Osteoblast (primary cell): ENCODE measurements at regions not wholly inside any gene's neighbourhood (a gene's known extent, or its start where the extent isn't known, plus 50 kb on each side); places are given as distances from the start of the nearest gene placed in this dataset.

Source experiments
- DNase-seq: peaks from one replicate; pipeline ENCODE4 v3.0.0; 2011; ENCODE audit warnings: low spot score, mixed read lengths; ENCODE audit not compliant: insufficient read length; ENCODE audit errors: missing footprints
- H2AFZ ChIP-seq: 2 replicates; pipeline ENCODE4 v1.6.0; 2011; ENCODE audit warnings: mild to moderate bottlenecking, low read length
- H3K27ac ChIP-seq: 2 replicates; pipeline ENCODE4 v1.5.1; 2011; ENCODE audit warnings: mild to moderate bottlenecking, low read depth, low read length, moderate library complexity
- H3K27me3 ChIP-seq: 2 replicates; pipeline ENCODE4 v1.6.0; 2012; ENCODE audit warnings: mild to moderate bottlenecking, control low read depth, inconsistent platforms, low read length, moderate library complexity; ENCODE audit not compliant: insufficient read depth
- H3K36me3 ChIP-seq: 2 replicates; pipeline ENCODE4 v1.5.1; 2011; ENCODE audit warnings: mild to moderate bottlenecking, low read length, control low read depth, moderate library complexity; ENCODE audit not compliant: insufficient read depth
- H3K4me1 ChIP-seq: 2 replicates; pipeline ENCODE4 v1.5.1; 2011; ENCODE audit warnings: mild to moderate bottlenecking, low read length, control low read depth, moderate library complexity; ENCODE audit not compliant: insufficient read depth
- H3K4me2 ChIP-seq: 2 replicates; pipeline ENCODE4 v1.6.0; 2011; ENCODE audit warnings: mild to moderate bottlenecking, low read length; ENCODE audit not compliant: insufficient read depth
- H3K4me3 ChIP-seq: fragments of 200-600 bp; sonication (generic); 3 replicates; pipeline ENCODE4 v1.5.1; 2012; ENCODE audit warnings: mild to moderate bottlenecking, low read length, inconsistent platforms; ENCODE audit not compliant: insufficient read depth
- H3K79me2 ChIP-seq: 2 replicates; pipeline ENCODE4 v1.6.0; 2012; ENCODE audit warnings: mild to moderate bottlenecking, low read length, control low read depth, inconsistent platforms; ENCODE audit not compliant: insufficient read depth
- H3K9me3 ChIP-seq: 2 replicates; pipeline ENCODE4 v1.5.1; 2011; ENCODE audit warnings: low read depth, low read length, control low read depth
- H4K20me1 ChIP-seq: 2 replicates; pipeline ENCODE4 v1.6.0; 2012; ENCODE audit warnings: mild to moderate bottlenecking, low read length, control low read depth; ENCODE audit not compliant: insufficient read depth
- CTCF ChIP-seq: IDR thresholded peaks from 2 replicates; pipeline ENCODE4 v1.5.1; 2011; ENCODE audit warnings: mild to moderate bottlenecking, low read depth, low read length, moderate library complexity; ENCODE audit errors: extremely low read depth

GRCh38 chr12:84362552-84362897, 550.1 kb downstream of the SLC6A15 start:
- no peak overlapping the region for H3K4me2 ChIP-seq
- no peaks in the 10 kb centered on the region for H3K79me2 ChIP-seq

GRCh38 chr12:84361651-84362551, 550.7 kb downstream of the SLC6A15 start:
- DNase-seq = peak; percentile 18
- Histone ChIP-seq H3K4me1 (no peaks in the 10 kb centered on the region), H3K27ac (no peak overlapping the region), H4K20me1 (no peaks in the 10 kb centered on the region), H3K27me3 (no peaks in the 10 kb centered on the region), H2AFZ (no peak overlapping the region), H3K4me3 (no peak overlapping the region), H3K36me3 (no peaks in the 10 kb centered on the region), H3K79me2 (no peaks in the 10 kb centered on the region), H3K9me3 (no peaks in the 10 kb centered on the region), H3K4me2 (no peak overlapping the region)
- TF ChIP-seq CTCF = no peak

More at GRCh38 chr12:84362552-84362897, 550.1 kb downstream of the SLC6A15 start:
- H3K36me3 ChIP-seq = no peaks in the 10 kb centered on the region
- H2AFZ ChIP-seq = no peak overlapping the region
- TF ChIP-seq CTCF = no peak
- peak; percentile 19 for DNase-seq
- H3K4me1 ChIP-seq = no peaks in the 10 kb centered on the region
- H3K27me3 ChIP-seq = no peaks in the 10 kb centered on the region
- H3K27ac ChIP-seq = no peak overlapping the region
- H3K4me3 ChIP-seq = no peak overlapping the region
- H3K9me3 ChIP-seq = no peaks in the 10 kb centered on the region
- H4K20me1 ChIP-seq = no peaks in the 10 kb centered on the region

GRCh38 chr12:84357314-84357713, 555.3 kb downstream of the SLC6A15 start:
- DNase-seq = no peak
- no peak for TF ChIP-seq CTCF
- Histone ChIP-seq H3K36me3 (no peaks in the 10 kb centered on the region), H4K20me1 (no peaks in the 10 kb centered on the region), H3K27me3 (no peaks in the 10 kb centered on the region), H3K79me2 (no peaks in the 10 kb centered on the region), H3K4me3 (no peak overlapping the region), H2AFZ (no peak overlapping the region), H3K4me1 (no peaks in the 10 kb centered on the region), H3K4me2 (no peak overlapping the region), H3K27ac (no peak overlapping the region), H3K9me3 (no peaks in the 10 kb centered on the region)

GRCh38 chr12:84356224-84356623, 556.4 kb downstream of the SLC6A15 start:
- H3K4me2 ChIP-seq = no peak overlapping the region
- no peaks in the 10 kb centered on the region for H3K27me3 ChIP-seq
- no peak for DNase-seq
- H3K36me3 ChIP-seq = no peaks in the 10 kb centered on the region
- no peaks in the 10 kb centered on the region for H3K9me3 ChIP-seq
- H2AFZ ChIP-seq = no peak overlapping the region
- H3K4me1 ChIP-seq = no peaks in the 10 kb centered on the region
- no peak for TF ChIP-seq CTCF
- no peaks in the 10 kb centered on the region for H4K20me1 ChIP-seq
- H3K27ac ChIP-seq = no peak overlapping the region
- no peak overlapping the region for H3K4me3 ChIP-seq
- H3K79me2 ChIP-seq = no peaks in the 10 kb centered on the region
